Esophagus muscularis mucosa (tissue), 3 donors: ENCODE measurements at regions not wholly inside any gene's neighbourhood (a gene's known extent, or its start where the extent isn't known, plus 50 kb on each side); places are given as distances from the start of the nearest gene placed in this dataset.
A peak's percentile ranks its signal among the peaks of the same experiment; 100 is the strongest.

ENCODE experiments used
- POLR2AphosphoS5 ChIP-seq, 2 donors: sonication (generic); formaldehyde crosslinking; IDR thresholded peaks; one replicate each; pipeline ENCODE4 v1.6.1; 2017; ENCODE audit warnings: antibody characterized with exemption in 2 of 2
- TF ChIP-seq, protein P1 (sequence below), 3 experiments: fragments of 200-600 bp in 2 of 3; fragments of 450-650 bp in 1 of 3; sonication (generic) in 2 of 3; IDR thresholded peaks; one replicate each; pipeline ENCODE4 v1.5.1; 2017 to 2019; ENCODE audit warnings: antibody characterized with exemption in 3 of 3, mild to moderate bottlenecking in 2 of 3, moderate library complexity in 1 of 3

DNA sequence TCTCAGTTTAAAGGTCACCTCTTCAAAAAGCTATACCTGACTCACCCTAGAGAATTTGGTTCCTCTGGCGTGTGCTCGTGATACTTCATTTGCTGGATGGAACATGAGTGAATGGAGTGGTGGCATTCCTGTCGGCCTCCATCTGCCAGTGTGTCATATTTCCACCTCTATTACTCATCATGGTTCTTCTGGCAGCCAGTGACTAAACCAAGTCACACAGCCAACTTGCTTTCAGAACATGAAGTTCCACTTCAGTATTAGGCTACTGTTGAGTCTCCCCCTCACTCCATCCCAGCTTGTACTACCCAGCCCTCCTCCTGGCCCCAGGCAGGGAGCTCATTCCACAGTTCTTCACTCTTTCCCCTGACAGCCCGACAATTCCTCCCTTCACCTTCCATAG lies 169.8 kb downstream of the MREG start:
- TF ChIP-seq, protein P1, sequence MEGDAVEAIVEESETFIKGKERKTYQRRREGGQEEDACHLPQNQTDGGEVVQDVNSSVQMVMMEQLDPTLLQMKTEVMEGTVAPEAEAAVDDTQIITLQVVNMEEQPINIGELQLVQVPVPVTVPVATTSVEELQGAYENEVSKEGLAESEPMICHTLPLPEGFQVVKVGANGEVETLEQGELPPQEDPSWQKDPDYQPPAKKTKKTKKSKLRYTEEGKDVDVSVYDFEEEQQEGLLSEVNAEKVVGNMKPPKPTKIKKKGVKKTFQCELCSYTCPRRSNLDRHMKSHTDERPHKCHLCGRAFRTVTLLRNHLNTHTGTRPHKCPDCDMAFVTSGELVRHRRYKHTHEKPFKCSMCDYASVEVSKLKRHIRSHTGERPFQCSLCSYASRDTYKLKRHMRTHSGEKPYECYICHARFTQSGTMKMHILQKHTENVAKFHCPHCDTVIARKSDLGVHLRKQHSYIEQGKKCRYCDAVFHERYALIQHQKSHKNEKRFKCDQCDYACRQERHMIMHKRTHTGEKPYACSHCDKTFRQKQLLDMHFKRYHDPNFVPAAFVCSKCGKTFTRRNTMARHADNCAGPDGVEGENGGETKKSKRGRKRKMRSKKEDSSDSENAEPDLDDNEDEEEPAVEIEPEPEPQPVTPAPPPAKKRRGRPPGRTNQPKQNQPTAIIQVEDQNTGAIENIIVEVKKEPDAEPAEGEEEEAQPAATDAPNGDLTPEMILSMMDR (IDR thresholded peaks at IDR 0.05) = no peak
- TF ChIP-seq POLR2AphosphoS5 (IDR thresholded peaks at IDR 0.05) = peak; percentile 74 to 82
